HG02943 (cell line): ENCODE measurements at regions not wholly inside any gene's neighbourhood (a gene's known extent, or its start where the extent isn't known, plus 50 kb on each side); places are given as distances from the start of the nearest gene placed in this dataset.

Source experiments
- ATAC-seq: cut with Tn5 transposase; IDR thresholded peaks from one replicate; pipeline ENCODE4 v1.9.1; 2021; ENCODE audit warnings: mild to moderate bottlenecking, low read depth, moderate library complexity; ENCODE audit not compliant: unreplicated experiment

- no peak for ATAC-seq
These were observed 267.6 kb upstream of the IGF1R start for GRCh38 chr15:98380721-98381120.

- no peak for ATAC-seq
These were observed 266.9 kb upstream of the IGF1R start for GRCh38 chr15:98381446-98381845.

GRCh38 chr15:98382139-98382538 is 266.2 kb upstream of the IGF1R start:
- ATAC-seq: no peak

- no peak for ATAC-seq
These were observed 264.8 kb upstream of the IGF1R start for GRCh38 chr15:98383571-98383970.

- ATAC-seq: no peak
These were observed 263.9 kb upstream of the IGF1R start for GRCh38 chr15:98384328-98385029.

- ATAC-seq: no peak
These were observed 262.5 kb upstream of the IGF1R start for GRCh38 chr15:98385752-98386381.

GRCh38 chr15:98386561-98386960 is 261.8 kb upstream of the IGF1R start:
- ATAC-seq: no peak

- no peak for ATAC-seq
These were observed 260.5 kb upstream of the IGF1R start for GRCh38 chr15:98387866-98388265.

GRCh38 chr15:98390946-98391530 is 257.3 kb upstream of the IGF1R start:
- no peak for ATAC-seq

GRCh38 chr15:98391568-98391967 is 256.8 kb upstream of the IGF1R start:
- no peak for ATAC-seq

GRCh38 chr15:98393471-98393870 is 254.9 kb upstream of the IGF1R start:
- no peak for ATAC-seq

GRCh38 chr15:98394546-98394945 is 253.8 kb upstream of the IGF1R start:
- no peak for ATAC-seq

- no peak for ATAC-seq
These were observed 252.2 kb upstream of the IGF1R start for GRCh38 chr15:98395974-98396610.

GRCh38 chr15:98397419-98397818 is 250.9 kb upstream of the IGF1R start:
- ATAC-seq: no peak

- ATAC-seq: no peak
These were observed 250.3 kb upstream of the IGF1R start for GRCh38 chr15:98398056-98398455.

GRCh38 chr15:98398886-98399285 is 249.5 kb upstream of the IGF1R start:
- no peak for ATAC-seq

GRCh38 chr15:98400120-98400519 is 248.2 kb upstream of the IGF1R start:
- no peak for ATAC-seq

GRCh38 chr15:98401029-98401428 is 247.3 kb upstream of the IGF1R start:
- ATAC-seq: no peak

- no peak for ATAC-seq
These were observed 245.9 kb upstream of the IGF1R start for GRCh38 chr15:98402486-98402885.

- no peak for ATAC-seq
These were observed 245.2 kb upstream of the IGF1R start for GRCh38 chr15:98403169-98403568.

GRCh38 chr15:98403569-98403968 is 244.8 kb upstream of the IGF1R start:
- ATAC-seq: no peak
